Naive thymus-derived CD4-positive, alpha-beta T cell (primary cell): ENCODE measurements at regions not wholly inside any gene's neighbourhood (a gene's known extent, or its start where the extent isn't known, plus 50 kb on each side); places are given as distances from the start of the nearest gene placed in this dataset.
A peak's percentile ranks its signal among the peaks of the same experiment; 100 is the strongest.

Experiments used
- ATAC-seq: fragments of 150-1000 bp; cut with Tn5 transposase; 2 replicates; pipeline ENCODE4 v1.10.0; 2021; ENCODE audit warnings: mild to moderate bottlenecking, moderate library complexity
- CTCF ChIA-PET: fragments of 350-600 bp; sonication (Branson Sonifier 250); formaldehyde crosslinking; loops from one replicate; lab custom pipeline; 2021; ENCODE audit warnings: antibody characterized with exemption; lab: Charles Lee
- POLR2A ChIA-PET: fragments of 350-600 bp; sonication (Branson Sonifier 250); formaldehyde crosslinking; loops from one replicate; lab custom pipeline; 2021; ENCODE audit warnings: antibody characterized with exemption, inconsistent platforms; lab: Charles Lee
- DNase-seq, 9 donors: peaks; one replicate each; pipeline versions ENCODE4 v3.0.0 to v3.0.0-alpha.2; 2020 to 2022; ENCODE audit warnings: mixed read lengths in 1 of 9
- H3K27ac ChIP-seq: one replicate; pipeline ENCODE4 v1.7.0; 2013; ENCODE audit warnings: mild to moderate bottlenecking, low read depth, low read length, moderate library complexity
- H3K27me3 ChIP-seq, 2 donors: one replicate each; pipeline ENCODE4 v1.7.0; 2013; ENCODE audit warnings: low read length in 2 of 2, mild to moderate bottlenecking in 2 of 2, moderate library complexity in 2 of 2; ENCODE audit not compliant: control insufficient read depth in 2 of 2, insufficient read depth in 2 of 2
- H3K36me3 ChIP-seq, 3 experiments: 1 replicate in 2 of 3; 2 replicates in 1 of 3; pipeline ENCODE4 v1.7.0; 2013; ENCODE audit warnings: low read length in 3 of 3, mild to moderate bottlenecking in 3 of 3, moderate library complexity in 1 of 3; ENCODE audit not compliant: insufficient read depth in 3 of 3, control insufficient read depth in 2 of 3
- H3K4me1 ChIP-seq, 2 donors: one replicate each; pipeline ENCODE4 v1.7.0; 2013; ENCODE audit warnings: low read length in 2 of 2, mild to moderate bottlenecking in 2 of 2, moderate library complexity in 1 of 2; ENCODE audit not compliant: control insufficient read depth in 2 of 2, insufficient read depth in 2 of 2
- H3K4me3 ChIP-seq: 2 replicates; pipeline ENCODE4 v1.7.0; 2013; ENCODE audit warnings: mild to moderate bottlenecking, low read length
- H3K9me3 ChIP-seq, 3 experiments: 1 replicate in 2 of 3; 2 replicates in 1 of 3; pipeline ENCODE4 v1.7.0; 2013; ENCODE audit warnings: low read length in 3 of 3; ENCODE audit not compliant: control insufficient read depth in 2 of 3
- H3K27ac Mint-ChIP-seq, 9 donors: one replicate each; pipeline ENCODE4 v1.8.0; 2020 to 2022; ENCODE audit warnings: mixed read lengths in 9 of 9, mild to moderate bottlenecking in 8 of 9, moderate library complexity in 5 of 9, inconsistent platforms in 2 of 9
- H3K27me3 Mint-ChIP-seq, 5 donors: one replicate each; pipeline ENCODE4 v1.8.0; 2021 to 2022; ENCODE audit warnings: mixed read lengths in 5 of 5, mild to moderate bottlenecking in 1 of 5
- H3K36me3 Mint-ChIP-seq, 5 donors: one replicate each; pipeline ENCODE4 v1.8.0; 2020 to 2022; ENCODE audit warnings: mixed read lengths in 5 of 5, mild to moderate bottlenecking in 3 of 5, inconsistent platforms in 1 of 5
- H3K4me1 Mint-ChIP-seq, 7 donors: one replicate each; pipeline ENCODE4 v1.8.0; 2020 to 2022; ENCODE audit warnings: mixed read lengths in 7 of 7, mild to moderate bottlenecking in 3 of 7, inconsistent platforms in 1 of 7
- H3K4me3 Mint-ChIP-seq, 10 donors: one replicate each; pipeline ENCODE4 v1.8.0; 2020 to 2022; ENCODE audit warnings: mild to moderate bottlenecking in 10 of 10, mixed read lengths in 10 of 10, moderate library complexity in 6 of 10, inconsistent platforms in 2 of 10
- H3K9me3 Mint-ChIP-seq, 11 donors: one replicate each; pipeline ENCODE4 v1.8.0; 2020 to 2022; ENCODE audit warnings: mixed read lengths in 11 of 11, mild to moderate bottlenecking in 4 of 11, inconsistent platforms in 1 of 11, moderate library complexity in 1 of 11
- intact Hi-C, 2 donors: fragments of 100-400 bp; cut with micrococcal nuclease; formaldehyde crosslinking; loops; one replicate each; pipeline ENCODE4 v1.15.1; 2023

DNA sequence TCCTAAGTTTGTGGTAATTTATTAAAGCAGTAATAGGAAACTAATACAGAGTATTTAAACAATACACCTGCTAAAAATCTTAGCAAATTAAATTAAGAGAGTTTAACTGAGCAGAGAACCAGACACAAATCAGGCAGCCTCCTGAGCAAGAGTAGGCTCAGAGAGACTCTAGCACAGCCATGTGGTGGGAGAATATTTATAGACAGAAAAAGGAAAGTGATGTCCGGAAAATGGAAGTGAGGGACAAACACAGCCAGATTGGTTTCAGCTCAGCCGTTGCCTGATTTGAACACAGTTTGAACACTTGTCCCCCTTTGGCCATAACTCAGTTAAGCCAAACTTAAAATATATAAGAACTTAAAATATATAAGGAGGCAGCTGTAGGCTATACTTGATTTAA lies 192.6 kb upstream of the PSMD7 start:
- H3K9me3 ChIP-seq: no peaks in the 10 kb centered on the region
- no peak overlapping the region for H3K4me3 ChIP-seq
- Mint-ChIP-seq H3K27me3 (peaks cover 0 to 10% (median 0%) of the 10 kb centered on the region in 5 donors), H3K27ac (no peak overlapping the region), H3K4me1 (peaks cover 0 to 9% (median 0%) of the 10 kb centered on the region in 7 donors), H3K36me3 (no peaks in the 10 kb centered on the region), H3K9me3 (no peaks in the 10 kb centered on the region), H3K4me3 (no peak overlapping the region)
- ATAC-seq (no peak), DNase-seq (no peak)
- H3K4me1 ChIP-seq: no peaks in the 10 kb centered on the region
- intact Hi-C loops: no loop called here
- ChIA-PET POLR2A (interaction anchor here (0.7 kb wide), 1 partner anchor 17 kb away, joined by 3 read pairs; no protein-coding TSS in a partner anchor), CTCF (no interaction called here)
- no peaks in the 10 kb centered on the region for H3K36me3 ChIP-seq
- H3K27ac ChIP-seq: no peak overlapping the region
- H3K27me3 ChIP-seq: no peaks in the 10 kb centered on the region

- intact Hi-C loops: no loop called here
- no peaks in the 10 kb centered on the region for H3K4me1 Mint-ChIP-seq
- ATAC-seq: no peak
Measured at GRCh38 chr16:74101379-74102137, 195.1 kb upstream of the PSMD7 start.

DNA sequence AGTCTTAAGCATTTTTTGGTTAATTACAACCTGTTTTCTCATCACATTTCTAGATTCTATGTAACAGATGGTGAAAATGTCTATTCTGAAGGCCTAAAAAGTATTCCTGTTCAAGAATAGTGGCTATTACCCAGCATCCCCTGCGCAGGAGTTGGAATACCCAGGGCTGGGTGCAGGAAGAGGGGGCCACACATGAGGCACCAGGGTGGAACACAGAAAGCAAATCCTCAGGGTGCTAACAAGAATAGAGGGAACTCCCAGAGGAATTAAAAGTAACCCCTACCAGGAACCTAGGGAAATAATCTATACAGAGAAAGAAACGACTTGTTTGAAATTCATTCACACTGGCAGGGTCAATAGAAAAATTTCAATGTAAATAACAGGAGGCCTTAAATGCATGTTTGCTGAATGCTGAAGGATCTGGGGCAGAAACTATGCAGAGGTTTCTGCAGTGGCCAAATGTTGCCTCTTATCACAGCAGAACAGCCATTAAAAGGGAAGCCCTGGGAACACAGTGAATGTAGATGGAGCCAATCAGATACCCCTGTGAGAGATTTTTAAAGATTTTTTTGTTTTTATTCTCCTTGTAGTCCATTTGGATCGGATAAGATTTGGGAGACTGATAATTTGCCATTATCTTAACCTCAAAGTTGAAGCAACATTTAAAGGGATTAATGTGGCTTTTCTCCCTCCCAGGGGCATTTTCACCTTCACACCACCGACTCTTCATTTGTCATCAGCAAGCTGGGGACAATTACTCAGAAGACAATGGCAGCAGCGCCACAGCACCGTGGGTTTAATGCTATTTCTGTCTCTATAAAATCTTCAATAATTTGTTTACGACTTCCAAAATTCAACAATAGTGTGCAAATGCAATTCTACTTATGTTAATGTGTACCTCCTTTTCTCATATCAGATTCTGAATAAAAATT lies 196.0 kb upstream of the PSMD7 start:
- DNase-seq: no peak
- no peaks in the 10 kb centered on the region for H3K4me1 Mint-ChIP-seq
- POLR2A ChIA-PET: no interaction called here
- no peaks in the 10 kb centered on the region for H3K9me3 ChIP-seq
- no peaks in the 10 kb centered on the region for H3K27me3 ChIP-seq
- H3K36me3 Mint-ChIP-seq: no peaks in the 10 kb centered on the region
- no peak overlapping the region for H3K27ac ChIP-seq
- H3K4me3 Mint-ChIP-seq: no peak overlapping the region
- H3K4me1 ChIP-seq: no peaks in the 10 kb centered on the region
- H3K9me3 Mint-ChIP-seq: peaks cover 0 to 2% (median 0%) of the 10 kb centered on the region in 11 donors
- H3K36me3 ChIP-seq: no peaks in the 10 kb centered on the region
- no peak for ATAC-seq
- H3K4me3 ChIP-seq: no peak overlapping the region
- peaks cover 0 to 10% (median 4%) of the 10 kb centered on the region in 5 donors for H3K27me3 Mint-ChIP-seq
- H3K27ac Mint-ChIP-seq: no peak overlapping the region
- intact Hi-C loops: no loop called here
- CTCF ChIA-PET: no interaction called here

More at GRCh38 chr16:74101379-74102137, 195.1 kb upstream of the PSMD7 start:
- no peaks in the 10 kb centered on the region for H3K9me3 ChIP-seq
- ChIA-PET POLR2A (no interaction called here), CTCF (no interaction called here)
- peaks cover 0 to 10% (median 4%) of the 10 kb centered on the region in 5 donors for H3K27me3 Mint-ChIP-seq
- H3K4me3 Mint-ChIP-seq: no peak overlapping the region
- no peak overlapping the region for H3K4me3 ChIP-seq
- no peak for DNase-seq
- H3K4me1 ChIP-seq: no peaks in the 10 kb centered on the region
- H3K9me3 Mint-ChIP-seq: peaks cover 0 to 2% (median 0%) of the 10 kb centered on the region in 11 donors
- H3K27me3 ChIP-seq: no peaks in the 10 kb centered on the region
- no peak overlapping the region for H3K27ac Mint-ChIP-seq
- H3K36me3 Mint-ChIP-seq: no peaks in the 10 kb centered on the region
- no peak overlapping the region for H3K27ac ChIP-seq
- H3K36me3 ChIP-seq: no peaks in the 10 kb centered on the region

- H3K27me3 ChIP-seq: no peaks in the 10 kb centered on the region
- no peaks in the 10 kb centered on the region for H3K36me3 Mint-ChIP-seq
- H3K27ac Mint-ChIP-seq: no peak overlapping the region
- no peaks in the 10 kb centered on the region for H3K4me1 ChIP-seq
- ATAC-seq (no peak), DNase-seq (no peak)
- H3K9me3 Mint-ChIP-seq: peaks cover 0 to 6% (median 0%) of the 10 kb centered on the region in 11 donors
- no peaks in the 10 kb centered on the region for H3K36me3 ChIP-seq
- POLR2A ChIA-PET: no interaction called here
- H3K4me3 Mint-ChIP-seq: no peak overlapping the region
- peaks cover 0 to 2% (median 0%) of the 10 kb centered on the region in 7 donors for H3K4me1 Mint-ChIP-seq
- intact Hi-C loops: no loop called here
- H3K9me3 ChIP-seq: no peaks in the 10 kb centered on the region
- no peak overlapping the region for H3K27ac ChIP-seq
- CTCF ChIA-PET: no interaction called here
- peaks cover 0 to 10% (median 6%) of the 10 kb centered on the region in 5 donors for H3K27me3 Mint-ChIP-seq
- H3K4me3 ChIP-seq: no peak overlapping the region
Measured at GRCh38 chr16:74099530-74099929, 197.1 kb upstream of the PSMD7 start.

DNA sequence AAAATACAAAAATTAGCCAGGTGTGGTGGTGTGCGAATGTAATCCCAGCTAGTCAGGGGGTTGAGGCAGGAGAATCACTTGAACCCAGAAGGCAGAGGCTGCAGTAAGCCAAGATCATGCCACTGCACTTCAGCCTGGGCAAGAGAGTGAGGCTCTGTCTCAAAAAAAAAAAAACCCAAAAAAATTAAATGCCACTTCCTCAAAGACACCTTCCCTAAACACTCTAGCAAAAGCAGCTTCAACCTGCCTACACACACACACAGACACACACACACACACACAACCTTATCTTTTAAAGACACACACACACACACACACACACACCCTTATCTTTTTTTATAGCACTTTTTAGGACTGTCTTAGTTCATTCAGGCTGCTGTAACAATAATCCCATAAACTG lies 201.7 kb upstream of the PSMD7 start:
- H3K36me3 ChIP-seq: no peaks in the 10 kb centered on the region
- no peaks in the 10 kb centered on the region for H3K4me1 ChIP-seq
- Mint-ChIP-seq H3K9me3 (peaks cover 0 to 6% (median 0%) of the 10 kb centered on the region in 11 donors), H3K4me3 (no peak overlapping the region), H3K27me3 (peaks cover 0 to 8% (median 0%) of the 10 kb centered on the region in 5 donors), H3K4me1 (peaks cover 0 to 2% (median 0%) of the 10 kb centered on the region in 7 donors), H3K27ac (no peak overlapping the region), H3K36me3 (no peaks in the 10 kb centered on the region)
- no peak overlapping the region for H3K4me3 ChIP-seq
- no peak overlapping the region for H3K27ac ChIP-seq
- DNase-seq: no peak
- peak; percentile 27 for ATAC-seq
- POLR2A ChIA-PET: no interaction called here
- no peaks in the 10 kb centered on the region for H3K27me3 ChIP-seq
- intact Hi-C loops: no loop called here
- no peaks in the 10 kb centered on the region for H3K9me3 ChIP-seq
- CTCF ChIA-PET: no interaction called here

- no peak for DNase-seq
- no peaks in the 10 kb centered on the region for H3K27me3 ChIP-seq
- H3K4me1 Mint-ChIP-seq: peaks cover 0 to 2% (median 0%) of the 10 kb centered on the region in 7 donors
- intact Hi-C loops: no loop called here
- no peak overlapping the region for H3K27ac ChIP-seq
- H3K4me1 ChIP-seq: no peaks in the 10 kb centered on the region
- H3K9me3 Mint-ChIP-seq: peaks cover 0 to 6% (median 0%) of the 10 kb centered on the region in 11 donors
- ChIA-PET POLR2A (no interaction called here), CTCF (no interaction called here)
- H3K27ac Mint-ChIP-seq: no peak overlapping the region
- peaks cover 0 to 8% (median 0%) of the 10 kb centered on the region in 5 donors for H3K27me3 Mint-ChIP-seq
- no peaks in the 10 kb centered on the region for H3K36me3 Mint-ChIP-seq
- H3K9me3 ChIP-seq: no peaks in the 10 kb centered on the region
- peak; percentile 44 for ATAC-seq
- no peak overlapping the region for H3K4me3 Mint-ChIP-seq
- no peaks in the 10 kb centered on the region for H3K36me3 ChIP-seq
- no peak overlapping the region for H3K4me3 ChIP-seq
Measured at GRCh38 chr16:74094514-74094913, 202.1 kb upstream of the PSMD7 start.
